HG03520 (cell line): ENCODE measurements at regions not wholly inside any gene's neighbourhood (a gene's known extent, or its start where the extent isn't known, plus 50 kb on each side); places are given as distances from the start of the nearest gene placed in this dataset.
"Not testable (repeated sequence)": the region's sequence is repeated elsewhere in the genome, so short reads cannot be mapped to it uniquely, and the experiment has no call there.

Source experiments
- ATAC-seq: cut with Tn5 transposase; IDR thresholded peaks from one replicate; pipeline ENCODE4 v1.9.1; 2021; ENCODE audit warnings: mild to moderate bottlenecking, moderate library complexity; ENCODE audit not compliant: unreplicated experiment

- no peak for ATAC-seq
Observed at GRCh38 chr16:87108278-87108677, 208.9 kb downstream of the C16orf95 start.

GRCh38 chr16:87108941-87109340, 208.3 kb downstream of the C16orf95 start:
- ATAC-seq: no peak

- ATAC-seq: no peak
Observed at GRCh38 chr16:87114832-87115231, 202.4 kb downstream of the C16orf95 start.

GRCh38 chr16:87115646-87116045, 201.5 kb downstream of the C16orf95 start:
- ATAC-seq: no peak

- ATAC-seq: no peak
Observed at GRCh38 chr16:87117936-87118335, 199.3 kb downstream of the C16orf95 start.

GRCh38 chr16:87119168-87119567, 198.0 kb downstream of the C16orf95 start:
- ATAC-seq: no peak

GRCh38 chr16:87119748-87120147, 197.4 kb downstream of the C16orf95 start:
- no peak for ATAC-seq

GRCh38 chr16:87121816-87122215, 195.4 kb downstream of the C16orf95 start:
- no peak for ATAC-seq

GRCh38 chr16:87123356-87124001, 193.7 kb downstream of the C16orf95 start:
- ATAC-seq: no peak

GRCh38 chr16:87124405-87124804, 192.8 kb downstream of the C16orf95 start:
- ATAC-seq: not testable (repeated sequence)

GRCh38 chr16:87125206-87126155, 191.7 kb downstream of the C16orf95 start:
- ATAC-seq: no peak

- ATAC-seq: no peak
Observed at GRCh38 chr16:87126403-87127025, 190.7 kb downstream of the C16orf95 start.

- no peak for ATAC-seq
Observed at GRCh38 chr16:87127061-87127765, 190.0 kb downstream of the C16orf95 start.

GRCh38 chr16:87127766-87128147, 189.4 kb downstream of the C16orf95 start:
- no peak for ATAC-seq

- no peak for ATAC-seq
Observed at GRCh38 chr16:87129771-87130170, 187.4 kb downstream of the C16orf95 start.

GRCh38 chr16:87131061-87131995, 185.9 kb downstream of the C16orf95 start:
- no peak for ATAC-seq

GRCh38 chr16:87131996-87132345, 185.2 kb downstream of the C16orf95 start:
- no peak for ATAC-seq

GRCh38 chr16:87132361-87133014, 184.7 kb downstream of the C16orf95 start:
- no peak for ATAC-seq

GRCh38 chr16:87133112-87133850, 183.9 kb downstream of the C16orf95 start:
- no peak for ATAC-seq
